ENCODE measurements at regions not wholly inside any gene's neighbourhood (a gene's known extent, or its start where the extent isn't known, plus 50 kb on each side); places are given as distances from the start of the nearest gene placed in this dataset.
A peak's percentile ranks its signal among the peaks of the same experiment; 100 is the strongest.
"Not testable (repeated sequence)": the region's sequence is repeated elsewhere in the genome, so short reads cannot be mapped to it uniquely, and the experiment has no call there.

- no peak for DNase-seq
- intact Hi-C loops (cut with DNase I) = no loop called here
Measured at GRCh38 chr6:122145741-122146240, 253.7 kb upstream of the HSF2 start.

DNA sequence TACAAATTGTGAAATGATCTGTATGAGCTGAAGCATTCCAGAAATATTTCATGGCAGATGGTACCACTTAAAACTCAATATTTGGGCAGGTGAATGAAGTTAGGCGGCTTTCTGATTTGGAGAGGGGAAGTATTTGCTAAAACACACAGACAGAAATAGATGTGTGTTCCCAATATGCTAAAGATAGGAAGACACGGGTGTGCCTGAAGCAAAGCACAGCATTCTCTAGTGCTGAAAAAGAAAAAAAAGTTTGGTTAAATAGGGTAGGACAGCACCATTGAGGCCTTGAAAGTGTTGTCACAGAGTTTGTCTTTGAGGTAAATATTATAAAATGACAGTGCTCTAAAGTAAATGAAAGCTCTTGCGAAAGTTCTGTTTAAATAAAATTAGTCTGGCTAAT is 252.2 kb upstream of the HSF2 start:
- intact Hi-C loops (cut with DNase I) = no loop called here
- DNase-seq = no peak

DNA sequence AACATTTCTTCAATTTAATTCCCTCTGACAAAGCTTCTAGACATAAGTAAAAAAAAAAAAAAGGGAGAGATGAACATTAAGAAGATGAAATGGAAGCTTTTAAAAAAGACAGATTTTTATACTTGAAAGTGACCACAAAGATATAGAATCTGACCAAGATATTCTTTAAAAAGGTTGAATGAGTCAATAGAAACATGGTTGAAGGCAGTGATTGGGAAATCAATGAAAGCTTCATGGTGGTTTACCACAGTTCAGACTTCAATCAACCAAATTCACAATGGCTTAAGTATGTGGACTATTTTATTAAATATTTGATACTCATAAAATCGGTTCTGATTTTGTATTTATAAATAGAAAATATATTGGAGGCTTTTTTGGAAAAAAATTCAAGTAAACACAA is 248.4 kb upstream of the HSF2 start:
- DNase-seq = no peak
- intact Hi-C loops (cut with DNase I) = no loop called here

DNA sequence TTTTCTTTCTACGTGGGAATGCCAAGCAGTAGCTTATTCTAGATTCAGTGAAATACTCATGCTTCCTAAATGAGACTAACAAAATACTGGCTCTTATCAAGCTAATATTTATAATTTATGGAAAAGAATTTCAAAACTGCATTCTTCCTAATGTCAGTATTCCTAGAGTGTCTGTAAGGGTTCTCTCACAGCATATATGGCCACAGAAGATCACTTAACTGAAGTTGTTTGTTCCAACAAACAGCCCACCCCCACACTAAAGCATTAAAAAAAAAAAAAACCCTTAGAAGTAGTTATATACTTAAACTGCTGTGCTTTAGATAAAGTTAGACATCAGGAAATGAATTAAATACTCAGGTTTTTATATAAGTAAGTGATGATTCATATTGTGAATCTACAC is 247.7 kb upstream of the HSF2 start:
- intact Hi-C loops (cut with DNase I) = no loop called here
- DNase-seq = no peak

DNA sequence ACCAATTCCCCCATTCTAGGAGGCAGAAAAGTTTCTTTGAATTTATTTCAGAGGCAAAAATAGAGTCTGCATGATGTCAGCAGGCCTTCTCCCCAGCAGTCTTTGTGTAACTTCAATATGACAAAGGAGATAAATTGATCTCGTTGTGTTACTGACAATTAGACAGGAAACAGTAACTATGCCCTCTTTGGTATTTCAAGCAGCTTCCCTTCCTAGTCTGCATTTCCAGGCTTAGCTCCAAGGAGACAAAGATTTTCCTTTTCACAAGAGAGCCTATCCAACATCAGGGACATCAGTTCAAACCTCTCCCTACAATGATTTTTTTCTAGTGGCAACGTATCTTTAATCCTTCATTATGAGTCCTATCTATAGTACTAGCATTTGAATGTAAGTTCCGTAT is 245.9 kb upstream of the HSF2 start:
- DNase-seq = no peak
- intact Hi-C loops (cut with DNase I) = no loop called here

- intact Hi-C loops (cut with DNase I) = no loop called here
- DNase-seq = no peak
Measured at GRCh38 chr6:122154155-122154554, 245.3 kb upstream of the HSF2 start.

- intact Hi-C loops (cut with DNase I) = no loop called here
- DNase-seq = no peak
Measured at GRCh38 chr6:122154912-122155575, 244.4 kb upstream of the HSF2 start.

GRCh38 chr6:122161136-122161535 is 238.3 kb upstream of the HSF2 start:
- intact Hi-C loops (cut with DNase I) = no loop called here
- no peak for DNase-seq

- intact Hi-C loops (cut with DNase I) = no loop called here
- DNase-seq = no peak
Measured at GRCh38 chr6:122165014-122165413, 234.4 kb upstream of the HSF2 start.

GRCh38 chr6:122170274-122170673 is 229.2 kb upstream of the HSF2 start:
- intact Hi-C loops (cut with DNase I) = no loop called here
- no peak for DNase-seq

GRCh38 chr6:122178988-122179387 is 220.5 kb upstream of the HSF2 start:
- no peak for DNase-seq
- intact Hi-C loops (cut with DNase I) = no loop called here

DNA sequence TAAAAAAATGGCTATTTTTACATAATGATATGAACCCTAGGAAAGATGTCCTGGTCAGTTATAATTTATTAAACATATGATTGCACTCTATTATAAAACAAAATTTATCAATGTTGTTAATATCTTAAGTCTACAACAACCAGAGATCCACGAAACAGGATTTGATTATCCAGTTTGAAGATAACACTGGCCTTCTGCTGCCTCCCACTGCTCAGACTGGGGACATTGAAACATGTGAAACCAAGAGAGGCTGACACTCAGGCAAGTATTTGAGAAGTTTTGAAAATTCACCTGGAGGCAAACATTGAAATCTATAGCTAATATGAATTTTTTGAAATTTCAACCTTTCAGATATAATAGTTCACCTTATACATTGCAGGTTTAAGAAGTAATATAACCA is 219.3 kb upstream of the HSF2 start:
- DNase-seq = peak in 2 of 42 donors; percentile 9 to 14
- intact Hi-C loops (cut with DNase I) = no loop called here

DNA sequence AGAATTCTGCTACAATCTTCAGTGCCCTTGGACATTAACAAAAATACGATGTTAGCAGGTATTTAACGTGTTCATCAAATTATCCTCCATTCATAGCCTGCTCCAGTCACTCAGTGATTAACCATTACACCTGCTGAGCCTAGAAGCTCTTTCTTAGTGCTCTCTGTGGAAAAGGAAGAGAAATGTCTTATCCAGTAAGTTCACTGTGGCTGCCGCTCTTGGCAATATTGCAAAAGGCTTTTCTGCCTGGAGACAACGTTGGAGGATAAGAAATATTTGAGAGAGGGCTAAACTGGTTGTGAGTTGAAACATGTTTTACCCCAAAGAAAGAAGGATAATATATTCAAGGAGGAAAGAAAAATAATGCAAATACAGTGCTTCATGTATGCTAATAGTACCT is 217.4 kb upstream of the HSF2 start:
- intact Hi-C loops (cut with DNase I) = no loop called here
- DNase-seq = no peak

GRCh38 chr6:122184401-122184827 is 215.0 kb upstream of the HSF2 start:
- no peak for DNase-seq
- intact Hi-C loops (cut with DNase I) = no loop called here

- not testable (repeated sequence) for DNase-seq
- intact Hi-C loops (cut with DNase I) = loop anchor here (5.0 kb wide), 1 partner anchor 753 kb away; no protein-coding TSS in a partner anchor
Measured at GRCh38 chr6:122185458-122185857, 214.0 kb upstream of the HSF2 start.

- intact Hi-C loops (cut with DNase I) = loop anchor here (5.0 kb wide), 1 partner anchor 755 kb away; no protein-coding TSS in a partner anchor
- DNase-seq = no peak
Measured at GRCh38 chr6:122187186-122187585, 212.3 kb upstream of the HSF2 start.

DNA sequence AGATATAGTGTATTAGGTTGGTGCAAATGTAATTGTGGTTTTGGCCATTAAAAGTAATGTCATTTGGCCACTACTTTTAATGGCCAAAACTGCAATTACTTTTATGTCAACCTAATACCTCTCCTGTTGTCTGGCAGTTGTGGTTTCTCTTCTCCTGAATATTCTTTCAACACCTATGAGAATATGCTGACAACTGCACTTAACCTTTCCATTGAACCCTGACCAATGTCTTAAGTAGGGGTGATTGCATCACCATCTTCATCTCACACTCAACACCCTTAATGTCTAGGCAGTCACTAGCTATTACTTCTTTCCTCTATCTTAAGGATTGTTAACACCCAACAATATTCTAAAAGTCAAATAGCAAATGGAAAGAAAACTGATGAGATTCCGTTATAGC is 200.5 kb upstream of the HSF2 start:
- no peak for DNase-seq
- intact Hi-C loops (cut with DNase I) = no loop called here

- intact Hi-C loops (cut with DNase I) = no loop called here
- no peak for DNase-seq
Measured at GRCh38 chr6:122200440-122200839, 199.0 kb upstream of the HSF2 start.

GRCh38 chr6:122202576-122203137 is 196.8 kb upstream of the HSF2 start:
- no peak for DNase-seq
- intact Hi-C loops (cut with DNase I) = no loop called here

DNA sequence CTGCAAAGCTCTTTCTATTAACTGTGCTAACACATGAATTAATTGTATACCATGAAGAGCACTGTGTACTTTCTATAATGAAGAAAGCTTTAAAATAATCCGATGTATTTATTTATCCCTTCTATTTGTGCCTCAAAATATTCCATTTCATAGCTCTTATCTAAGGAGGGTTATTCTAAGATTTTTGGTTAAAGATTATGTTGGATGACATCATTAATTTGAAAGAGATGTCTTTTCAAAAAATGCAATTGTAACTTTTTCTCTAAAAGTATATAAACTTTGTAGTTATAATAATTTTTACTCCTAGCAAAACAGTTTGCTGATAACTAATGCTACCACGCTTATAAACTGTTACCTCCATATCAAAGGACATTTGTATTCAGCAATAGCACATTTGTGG is 192.4 kb upstream of the HSF2 start:
- intact Hi-C loops (cut with DNase I) = no loop called here
- no peak for DNase-seq

DNA sequence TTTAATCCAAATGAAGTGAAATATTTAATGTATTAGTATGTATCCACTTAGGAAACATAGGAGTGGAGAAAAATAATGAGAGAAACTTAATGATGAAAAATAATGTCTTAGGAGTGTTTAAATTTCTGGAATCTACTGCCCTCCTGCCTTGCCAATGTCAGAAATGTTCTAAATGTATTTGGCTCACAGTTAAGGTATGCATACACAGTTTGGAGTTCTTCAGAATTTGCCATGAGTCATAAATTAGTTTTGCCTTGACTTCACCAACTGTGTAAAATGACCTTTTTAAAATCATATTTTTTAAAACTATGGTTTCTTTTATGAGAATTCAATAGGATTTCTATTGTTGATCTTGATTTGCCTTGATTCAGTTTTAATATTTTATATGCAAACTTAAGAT is 191.7 kb upstream of the HSF2 start:
- no peak for DNase-seq
- intact Hi-C loops (cut with DNase I) = no loop called here

Measured in head of caudate nucleus (tissue), 42 donors.